ENCODE measurements at regions not wholly inside any gene's neighbourhood (a gene's known extent, or its start where the extent isn't known, plus 50 kb on each side); places are given as distances from the start of the nearest gene placed in this dataset.

GRCh38 chr14:29376237-29376636 lies 551.4 kb downstream of the PRKD1 start:
- H3K9me1 ChIP-seq (ENCODE audit: insufficient read depth, low read length), result no peaks in the 10 kb centered on the region
- no peak overlapping the region for H3K4ac ChIP-seq (ENCODE audit: low read depth, low read length)
- dilution Hi-C loops (cut with HindIII; ENCODE audit: low sequenced_read_pairs, unreplicated experiment) (no loop called here), intact Hi-C loops (cut with micrococcal nuclease) (no loop called here), in situ Hi-C loops (cut with MboI; ENCODE audit: low sequenced_read_pairs) (no loop called here)
- H2BK20ac ChIP-seq (ENCODE audit: low read depth, low read length), result no peak overlapping the region
- no peak overlapping the region for H3K18ac ChIP-seq (ENCODE audit: low read depth, low read length)
- no peak overlapping the region for H4K8ac ChIP-seq (ENCODE audit: low read depth in 2 of 2, low read length in 2 of 2)
- no peak overlapping the region for H3K27ac ChIP-seq (ENCODE audit: insufficient read depth, low read length)
- H3K27me3 ChIP-seq (ENCODE audit: control insufficient read depth, insufficient read depth, low read length), result no peaks in the 10 kb centered on the region
- H3K4me2 ChIP-seq (ENCODE audit: low read depth, low read length), result no peak overlapping the region
- H2AK9ac ChIP-seq (replicated peaks; ENCODE audit: low read depth, low read length, poor library complexity), result no peak overlapping the region
- DNase-seq, result no peak
- H3K23ac ChIP-seq (ENCODE audit: low read depth, low read length), result no peak overlapping the region
- no peak overlapping the region for H3K9ac ChIP-seq (ENCODE audit: low read depth, low read length)
- ChIA-PET POLR2A (ENCODE audit: unreplicated experiment) (no interaction called here), CTCF (no interaction called here)
- no peak overlapping the region for H2BK5ac ChIP-seq (ENCODE audit: low read depth, low read length, poor library complexity, severe bottlenecking)
- H4K91ac ChIP-seq (ENCODE audit: insufficient read depth, low read depth, low read length), result no peak overlapping the region
- no TSS peak for BruUV-seq (replicated peaks)
- H2AK5ac ChIP-seq (ENCODE audit: low read depth, low read length), result no peak overlapping the region
- no peaks in the 10 kb centered on the region for H3K9me3 ChIP-seq (ENCODE audit: control insufficient read depth, insufficient read depth, low read length)
- no peak overlapping the region for H3K4me3 ChIP-seq (ENCODE audit: insufficient read depth, low read depth, low read length)
- no peak overlapping the region for H3K56ac ChIP-seq (ENCODE audit: extremely low read depth, insufficient read depth, low read length)
- no peak overlapping the region for H4K5ac ChIP-seq (ENCODE audit: low read depth, low read length)
- TF ChIP-seq, protein P1, sequence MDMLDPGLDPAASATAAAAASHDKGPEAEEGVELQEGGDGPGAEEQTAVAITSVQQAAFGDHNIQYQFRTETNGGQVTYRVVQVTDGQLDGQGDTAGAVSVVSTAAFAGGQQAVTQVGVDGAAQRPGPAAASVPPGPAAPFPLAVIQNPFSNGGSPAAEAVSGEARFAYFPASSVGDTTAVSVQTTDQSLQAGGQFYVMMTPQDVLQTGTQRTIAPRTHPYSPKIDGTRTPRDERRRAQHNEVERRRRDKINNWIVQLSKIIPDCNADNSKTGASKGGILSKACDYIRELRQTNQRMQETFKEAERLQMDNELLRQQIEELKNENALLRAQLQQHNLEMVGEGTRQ (IDR thresholded peaks at IDR 0.05; ENCODE audit: low read depth, low read length), result no peak
- no peak for TF ChIP-seq CTCF (conservative IDR thresholded peaks at IDR 0.05; ENCODE audit: low read depth, low read length)
- TF ChIP-seq CHD1 (IDR thresholded peaks at IDR 0.05; ENCODE audit: low read depth, low read length), result no peak
- no peak for TF ChIP-seq RFX5 (IDR thresholded peaks at IDR 0.05; ENCODE audit: low read depth, low read length)
- TF ChIP-seq NFE2L2 (IDR thresholded peaks at IDR 0.05; ENCODE audit: low read depth, low read length), result no peak
- TF ChIP-seq BHLHE40 (IDR thresholded peaks at IDR 0.05; ENCODE audit: low read depth, low read length), result no peak
- no peak for TF ChIP-seq CEBPB (IDR thresholded peaks at IDR 0.05; ENCODE audit: low read depth, low read length)
- TF ChIP-seq RAD21 (IDR thresholded peaks at IDR 0.05; ENCODE audit: low read length), result no peak
- no peak for TF ChIP-seq SMC3 (IDR thresholded peaks at IDR 0.05; ENCODE audit: low read depth, low read length)
- no peak for TF ChIP-seq POLR2A (IDR thresholded peaks at IDR 0.05; ENCODE audit: low read depth, low read length)
- no peak for TF ChIP-seq RCOR1 (IDR thresholded peaks at IDR 0.05; ENCODE audit: insufficient replicate concordance, low read length)
- TF ChIP-seq MXI1 (IDR thresholded peaks at IDR 0.05; ENCODE audit: borderline replicate concordance, low read depth, low read length), result no peak
- TF ChIP-seq FOS (IDR thresholded peaks at IDR 0.05; ENCODE audit: low read depth, low read length), result no peak
- TF ChIP-seq, protein P2, sequence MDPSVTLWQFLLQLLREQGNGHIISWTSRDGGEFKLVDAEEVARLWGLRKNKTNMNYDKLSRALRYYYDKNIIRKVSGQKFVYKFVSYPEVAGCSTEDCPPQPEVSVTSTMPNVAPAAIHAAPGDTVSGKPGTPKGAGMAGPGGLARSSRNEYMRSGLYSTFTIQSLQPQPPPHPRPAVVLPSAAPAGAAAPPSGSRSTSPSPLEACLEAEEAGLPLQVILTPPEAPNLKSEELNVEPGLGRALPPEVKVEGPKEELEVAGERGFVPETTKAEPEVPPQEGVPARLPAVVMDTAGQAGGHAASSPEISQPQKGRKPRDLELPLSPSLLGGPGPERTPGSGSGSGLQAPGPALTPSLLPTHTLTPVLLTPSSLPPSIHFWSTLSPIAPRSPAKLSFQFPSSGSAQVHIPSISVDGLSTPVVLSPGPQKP (IDR thresholded peaks at IDR 0.05; ENCODE audit: borderline replicate concordance, low read depth, low read length), result no peak
- no peak for TF ChIP-seq MAFK (IDR thresholded peaks at IDR 0.05; ENCODE audit: low read depth, low read length)
- TF ChIP-seq MAZ (IDR thresholded peaks at IDR 0.05; ENCODE audit: borderline replicate concordance, low read depth, low read length), result no peak
- H3K36me3 ChIP-seq (ENCODE audit: control insufficient read depth, insufficient read depth, low read length), result no peaks in the 10 kb centered on the region
- H3K79me1 ChIP-seq (ENCODE audit: low read depth in 1 of 2, low read length in 2 of 2), result no peaks in the 10 kb centered on the region
- no peak overlapping the region for H2BK120ac ChIP-seq (ENCODE audit: low read depth, low read length)
- no peaks in the 10 kb centered on the region for H4K20me1 ChIP-seq (ENCODE audit: insufficient read depth, low read length)
- whole genome bisulfite sequencing, 2 experiments (ENCODE audit: extremely low coverage in 2 of 2, insufficient read length in 1 of 2), result no CpG with 5 or more reads among the region's 4 CpGs
- no peak overlapping the region for H2BK15ac ChIP-seq (ENCODE audit: low read depth, low read length)
- no peaks in the 10 kb centered on the region for H3K4me1 ChIP-seq (ENCODE audit: control insufficient read depth, insufficient read depth, low read length)
- H3K14ac ChIP-seq (replicated peaks; ENCODE audit: low read depth, low read length), result no peak overlapping the region
- no peak overlapping the region for H2AFZ ChIP-seq (replicated peaks; ENCODE audit: low read length, poor library complexity)
- no peak for ATAC-seq (ENCODE audit: low read depth)

Data from IMR-90 (cell line).